ENCODE measurements at regions not wholly inside any gene's neighbourhood (a gene's known extent, or its start where the extent isn't known, plus 50 kb on each side); places are given as distances from the start of the nearest gene placed in this dataset.

DNA sequence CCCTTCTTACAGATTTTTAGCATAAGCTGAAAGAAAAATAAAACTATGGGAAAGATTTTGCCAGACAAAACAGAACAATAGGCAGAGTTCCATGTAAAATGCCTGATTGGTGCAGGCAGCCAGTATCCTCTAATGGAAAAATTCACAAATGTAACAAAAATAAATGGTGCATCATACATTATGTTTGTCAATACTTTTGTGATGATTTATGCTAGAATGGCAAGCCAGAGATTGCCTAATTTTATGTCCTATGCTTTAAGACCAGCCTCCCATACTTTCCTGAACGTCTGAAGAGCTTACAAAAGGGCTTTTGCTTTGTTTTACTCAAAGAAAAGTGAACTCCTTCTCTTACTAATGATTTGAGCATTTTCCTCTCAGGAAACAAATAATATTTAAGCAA is 81.5 kb upstream of the KCNJ15 start:
- DNase-seq (ENCODE audit: low read depth, low spot score) = no peak
- H3K4me3 ChIP-seq (ENCODE audit: low read depth, low read length) = no peak overlapping the region
- TF ChIP-seq, protein P1, sequence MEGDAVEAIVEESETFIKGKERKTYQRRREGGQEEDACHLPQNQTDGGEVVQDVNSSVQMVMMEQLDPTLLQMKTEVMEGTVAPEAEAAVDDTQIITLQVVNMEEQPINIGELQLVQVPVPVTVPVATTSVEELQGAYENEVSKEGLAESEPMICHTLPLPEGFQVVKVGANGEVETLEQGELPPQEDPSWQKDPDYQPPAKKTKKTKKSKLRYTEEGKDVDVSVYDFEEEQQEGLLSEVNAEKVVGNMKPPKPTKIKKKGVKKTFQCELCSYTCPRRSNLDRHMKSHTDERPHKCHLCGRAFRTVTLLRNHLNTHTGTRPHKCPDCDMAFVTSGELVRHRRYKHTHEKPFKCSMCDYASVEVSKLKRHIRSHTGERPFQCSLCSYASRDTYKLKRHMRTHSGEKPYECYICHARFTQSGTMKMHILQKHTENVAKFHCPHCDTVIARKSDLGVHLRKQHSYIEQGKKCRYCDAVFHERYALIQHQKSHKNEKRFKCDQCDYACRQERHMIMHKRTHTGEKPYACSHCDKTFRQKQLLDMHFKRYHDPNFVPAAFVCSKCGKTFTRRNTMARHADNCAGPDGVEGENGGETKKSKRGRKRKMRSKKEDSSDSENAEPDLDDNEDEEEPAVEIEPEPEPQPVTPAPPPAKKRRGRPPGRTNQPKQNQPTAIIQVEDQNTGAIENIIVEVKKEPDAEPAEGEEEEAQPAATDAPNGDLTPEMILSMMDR (IDR thresholded peaks at IDR 0.05; ENCODE audit: low read depth, low read length) = no peak
- in situ Hi-C loops (cut with HindIII; ENCODE audit: low sequenced_read_pairs) = no loop called here

DNA sequence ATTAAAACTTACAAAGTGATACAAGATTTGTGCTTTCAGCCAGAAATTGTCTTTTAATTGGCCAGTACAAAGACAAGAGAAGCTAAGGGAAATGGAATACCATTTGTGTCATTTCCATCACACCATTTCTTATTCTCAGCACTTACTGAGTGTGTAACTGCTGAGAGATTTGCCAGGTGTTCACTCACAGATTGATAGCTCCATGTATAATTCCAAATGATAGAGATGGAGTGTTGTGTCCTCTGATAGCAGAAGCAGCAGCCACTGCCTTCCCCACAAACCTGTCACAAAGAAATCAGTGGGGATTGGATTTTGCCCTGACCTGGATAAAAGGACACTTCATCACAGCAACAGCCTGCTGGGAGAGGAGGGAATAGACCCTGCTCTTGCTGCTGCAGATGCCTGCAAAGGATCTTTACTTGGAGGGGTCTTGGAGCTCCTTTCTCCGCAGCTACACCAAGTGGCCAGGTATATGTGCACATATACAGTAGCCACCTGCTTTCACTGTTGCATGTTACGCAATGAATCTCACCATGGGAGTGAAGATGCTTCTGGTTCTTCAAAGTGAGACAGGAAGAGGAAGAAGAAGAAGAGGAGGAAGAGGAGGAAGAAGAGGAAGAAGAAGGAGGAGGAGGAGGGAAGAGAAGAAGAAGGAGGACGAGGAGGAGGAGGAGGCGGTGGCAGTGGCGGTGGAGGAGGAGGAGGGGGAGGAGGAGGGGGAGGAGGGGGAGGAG is 78.7 kb upstream of the KCNJ15 start:
- TF ChIP-seq, protein P1 (IDR thresholded peaks at IDR 0.05; ENCODE audit: low read depth, low read length) = no peak
- DNase-seq (ENCODE audit: low read depth, low spot score) = no peak
- no peak overlapping the region for H3K4me3 ChIP-seq (ENCODE audit: low read depth, low read length)
- in situ Hi-C loops (cut with HindIII; ENCODE audit: low sequenced_read_pairs) = no loop called here

DNA sequence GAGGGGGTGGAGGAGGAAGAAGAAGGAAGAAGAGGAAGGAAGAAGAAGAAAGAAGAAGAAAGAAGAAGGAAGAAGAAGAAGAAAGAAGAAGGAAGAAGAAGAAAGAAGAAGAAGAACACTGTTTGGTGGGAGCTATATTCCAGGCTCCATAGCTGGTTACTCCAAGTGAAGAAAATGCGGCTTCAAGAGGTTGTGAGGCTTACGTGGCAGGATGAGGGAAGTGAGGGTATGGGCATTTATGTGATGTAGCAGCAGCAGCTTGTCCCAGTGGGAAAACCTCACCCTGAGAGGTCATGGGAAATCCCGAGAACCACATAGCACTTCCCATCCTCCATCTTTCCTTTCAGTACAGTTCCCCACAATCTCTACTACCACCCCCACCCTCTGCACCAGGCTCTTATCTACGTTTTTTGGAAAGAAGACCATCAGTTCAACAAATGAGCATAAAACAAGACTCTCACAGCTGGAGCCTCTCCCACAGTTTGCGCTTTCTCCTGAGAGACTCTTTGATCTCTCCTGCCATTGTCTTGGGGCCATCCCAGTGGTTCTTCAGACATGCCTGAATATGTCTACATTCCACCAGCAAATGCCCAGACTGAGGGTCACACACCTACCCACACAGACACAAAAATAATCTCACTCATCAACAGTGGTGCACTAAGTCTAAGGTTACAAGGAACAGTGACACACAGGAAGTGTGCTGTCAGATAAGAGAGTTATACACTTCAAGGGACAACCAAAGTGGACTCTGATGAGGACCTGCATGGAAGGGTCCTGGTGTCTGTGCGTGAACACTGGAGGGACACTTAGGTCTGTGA is 77.9 kb upstream of the KCNJ15 start:
- no peak for DNase-seq (ENCODE audit: low read depth, low spot score)
- TF ChIP-seq, protein P1 (IDR thresholded peaks at IDR 0.05; ENCODE audit: low read depth, low read length) = no peak
- in situ Hi-C loops (cut with HindIII; ENCODE audit: low sequenced_read_pairs) = no loop called here
- no peak overlapping the region for H3K4me3 ChIP-seq (ENCODE audit: low read depth, low read length)

DNA sequence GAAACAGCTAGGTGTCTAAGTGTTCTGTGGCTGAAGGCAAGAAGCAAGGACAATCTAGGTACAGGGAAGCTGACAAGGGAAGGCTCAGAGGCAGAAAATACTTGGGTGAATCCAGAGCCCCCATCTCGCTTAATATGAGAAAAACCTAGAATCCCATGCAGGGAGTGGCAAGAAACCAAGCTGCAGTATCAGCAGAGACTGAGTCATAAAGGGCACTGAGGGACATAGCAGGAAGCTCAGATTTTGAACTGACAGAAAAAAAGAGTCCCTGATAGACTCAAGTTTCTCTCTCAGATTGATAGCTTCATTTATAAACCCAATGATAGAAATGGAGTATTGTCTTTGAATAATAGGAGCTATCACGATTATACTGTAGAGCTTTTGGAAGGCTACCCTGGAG is 77.3 kb upstream of the KCNJ15 start:
- TF ChIP-seq, protein P1 (IDR thresholded peaks at IDR 0.05; ENCODE audit: low read depth, low read length) = no peak
- in situ Hi-C loops (cut with HindIII; ENCODE audit: low sequenced_read_pairs) = no loop called here
- no peak overlapping the region for H3K4me3 ChIP-seq (ENCODE audit: low read depth, low read length)
- DNase-seq (ENCODE audit: low read depth, low spot score) = no peak

DNA sequence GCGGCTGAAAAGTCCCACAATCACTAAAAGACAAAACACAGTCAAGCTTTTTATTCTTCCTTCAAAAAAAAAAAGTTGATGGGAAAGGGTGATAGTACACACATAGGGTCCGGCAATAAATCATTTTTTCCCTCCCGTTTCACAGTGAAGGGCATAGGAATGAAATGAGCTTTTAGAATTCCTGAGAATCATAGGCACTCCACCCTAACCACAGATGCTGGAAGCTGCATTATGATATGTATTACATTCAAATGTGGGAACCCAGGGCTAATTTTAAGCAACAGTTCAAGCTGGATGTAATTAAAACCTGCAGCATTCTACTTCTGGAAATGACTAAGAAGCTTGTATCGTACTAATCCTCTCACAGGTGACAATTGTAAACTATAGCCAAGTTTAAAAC is 75.7 kb upstream of the KCNJ15 start:
- in situ Hi-C loops (cut with HindIII; ENCODE audit: low sequenced_read_pairs) = no loop called here
- TF ChIP-seq, protein P1 (IDR thresholded peaks at IDR 0.05; ENCODE audit: low read depth, low read length) = no peak
- peak; percentile 18 for DNase-seq (ENCODE audit: low read depth, low spot score)
- H3K4me3 ChIP-seq (ENCODE audit: low read depth, low read length) = no peak overlapping the region

DNA sequence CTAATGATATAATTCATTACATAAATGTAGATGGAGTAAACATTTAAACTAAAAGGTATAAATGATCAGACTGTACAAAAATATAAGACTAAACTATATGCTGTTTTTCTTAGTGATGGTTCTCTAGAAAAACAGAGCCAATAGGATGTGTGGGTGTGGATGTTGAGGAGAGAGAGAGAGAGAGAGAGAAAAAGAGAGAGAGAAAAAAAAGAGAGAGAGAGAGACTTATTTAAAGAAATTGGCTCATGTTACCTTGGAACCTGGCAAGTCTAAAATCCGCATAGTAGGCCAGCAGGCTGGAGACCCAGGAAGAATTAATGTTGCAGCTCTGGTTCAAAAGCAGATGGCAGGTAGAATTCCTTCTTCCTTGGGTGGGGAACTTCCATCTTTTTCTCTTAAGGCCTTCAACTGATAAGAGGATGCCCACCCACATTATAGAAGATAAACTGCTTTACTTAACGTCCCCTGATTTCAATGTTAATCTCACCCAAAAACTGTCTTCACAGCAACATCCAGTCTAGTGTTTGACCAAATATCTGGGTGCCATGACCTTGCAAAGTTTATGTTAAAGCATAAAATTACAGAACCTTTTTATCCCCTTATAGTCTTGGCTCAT is 74.3 kb upstream of the KCNJ15 start:
- no peak for DNase-seq (ENCODE audit: low read depth, low spot score)
- in situ Hi-C loops (cut with HindIII; ENCODE audit: low sequenced_read_pairs) = no loop called here
- no peak overlapping the region for H3K4me3 ChIP-seq (ENCODE audit: low read depth, low read length)
- TF ChIP-seq, protein P1 (IDR thresholded peaks at IDR 0.05; ENCODE audit: low read depth, low read length) = no peak

All from astrocyte of the spinal cord (primary cell).